ENCODE measurements at regions not wholly inside any gene's neighbourhood (a gene's known extent, or its start where the extent isn't known, plus 50 kb on each side); places are given as distances from the start of the nearest gene placed in this dataset.
A peak's percentile ranks its signal among the peaks of the same experiment; 100 is the strongest.

DNA sequence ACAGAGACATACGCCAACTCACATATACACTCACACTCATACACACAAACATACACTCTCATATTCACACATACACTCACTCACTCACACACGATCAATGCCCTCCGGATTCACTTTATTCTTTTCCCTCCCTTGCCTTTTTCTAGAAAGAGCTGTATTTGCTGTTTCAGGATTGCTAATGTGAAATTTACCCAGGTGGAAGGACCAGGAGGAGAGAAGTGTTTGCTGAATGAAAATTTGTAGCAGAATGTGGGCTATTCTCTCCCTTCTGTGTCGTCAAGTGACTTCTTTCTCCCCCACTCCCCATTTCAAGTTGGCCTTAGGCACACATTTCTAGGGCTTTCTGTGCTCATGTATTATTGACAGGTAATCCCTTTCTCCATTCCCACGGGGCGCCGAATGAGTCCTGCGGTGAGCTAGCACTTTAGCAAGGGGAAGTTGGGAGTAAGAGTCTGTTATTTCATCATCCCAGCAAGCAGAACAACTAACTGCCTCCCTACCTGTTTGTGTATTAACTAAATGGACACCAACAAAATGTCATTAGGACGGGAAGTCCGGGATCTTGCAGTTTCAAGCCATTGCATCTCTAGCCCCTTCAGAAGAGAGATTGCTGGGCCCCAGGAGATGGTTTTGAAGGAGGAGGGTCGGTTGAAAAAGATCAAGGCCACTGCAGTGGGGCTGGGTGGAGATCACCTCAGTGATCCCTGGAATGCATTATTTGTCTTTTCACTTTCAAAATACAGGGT lies 97.1 kb upstream of the TAF11L2 start:
- H3K9ac ChIP-seq (ENCODE audit: low read length) = peak overlapping the region; percentile 77
- 0 out of 2 replicates have a peak, but pooled peaks cover 7% of the 10 kb centered on the region for H3K27me3 ChIP-seq (ENCODE audit: control insufficient read depth, insufficient read depth, low read length)
- H3K4me3 ChIP-seq (ENCODE audit: low read depth, low read length) = peak overlapping the region; percentile 37
- peak overlapping the region; percentile 85 for H3K27ac ChIP-seq (ENCODE audit: low read depth, low read length)
- 0 out of 2 replicates have a peak, but pooled peaks cover 6% of the 10 kb centered on the region for H3K9me3 ChIP-seq (ENCODE audit: control insufficient read depth, insufficient read depth, low read depth, low read length)
- no peaks in the 10 kb centered on the region for H3K36me3 ChIP-seq (ENCODE audit: control insufficient read depth, insufficient read depth, low read length)
- H3K4me1 ChIP-seq (ENCODE audit: control insufficient read depth, insufficient read depth, low read length) = peaks cover 68% of the 10 kb centered on the region

DNA sequence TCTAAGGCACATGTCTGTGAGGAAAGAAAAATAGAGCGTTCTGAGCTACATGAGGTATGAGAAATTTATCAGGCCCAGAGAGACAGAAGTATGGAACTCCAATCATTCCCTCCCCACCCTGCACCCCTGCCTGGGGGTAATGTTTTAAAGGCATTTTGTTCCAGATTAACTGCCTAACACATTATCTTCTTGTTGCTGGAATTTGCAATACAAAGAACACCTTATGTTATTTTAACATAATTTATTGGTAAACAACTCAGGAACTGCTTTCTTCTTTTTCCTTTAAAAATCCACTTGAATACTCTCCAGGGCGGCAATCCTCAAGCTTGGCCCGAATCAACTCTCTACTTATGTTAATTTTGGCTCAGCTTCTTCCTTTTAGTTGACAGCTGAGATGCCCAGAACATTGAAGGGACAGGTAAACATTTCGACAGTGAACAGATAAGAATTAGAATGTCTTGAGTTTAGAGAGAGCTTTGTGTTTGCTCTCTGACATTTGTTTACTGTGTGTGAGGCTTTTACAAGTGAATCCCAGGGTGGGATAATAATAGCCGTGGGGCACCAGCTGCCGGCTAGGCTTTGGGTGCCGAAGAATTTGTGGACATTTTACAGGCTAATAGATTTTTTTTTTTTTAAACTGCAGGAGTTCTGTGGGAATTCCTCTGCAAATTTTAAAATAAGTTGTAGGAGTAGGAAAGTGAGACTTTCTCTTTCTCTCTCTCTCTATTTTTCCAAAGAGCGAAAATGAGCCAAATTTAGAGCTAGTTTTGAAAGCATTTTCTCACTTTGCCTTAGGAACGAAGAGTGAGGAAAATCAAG lies 96.4 kb upstream of the TAF11L2 start:
- peak overlapping the region; percentile 40 for H3K4me3 ChIP-seq (ENCODE audit: low read depth, low read length)
- no peaks in the 10 kb centered on the region for H3K36me3 ChIP-seq (ENCODE audit: control insufficient read depth, insufficient read depth, low read length)
- H3K27ac ChIP-seq (ENCODE audit: low read depth, low read length) = peak overlapping the region; percentile 85
- 0 out of 2 replicates have a peak, but pooled peaks cover 7% of the 10 kb centered on the region for H3K27me3 ChIP-seq (ENCODE audit: control insufficient read depth, insufficient read depth, low read length)
- 0 out of 2 replicates have a peak, but pooled peaks cover 4% of the 10 kb centered on the region for H3K9me3 ChIP-seq (ENCODE audit: control insufficient read depth, insufficient read depth, low read depth, low read length)
- H3K4me1 ChIP-seq (ENCODE audit: control insufficient read depth, insufficient read depth, low read length) = peaks cover 68% of the 10 kb centered on the region
- H3K9ac ChIP-seq (ENCODE audit: low read length) = peak overlapping the region; percentile 77

DNA sequence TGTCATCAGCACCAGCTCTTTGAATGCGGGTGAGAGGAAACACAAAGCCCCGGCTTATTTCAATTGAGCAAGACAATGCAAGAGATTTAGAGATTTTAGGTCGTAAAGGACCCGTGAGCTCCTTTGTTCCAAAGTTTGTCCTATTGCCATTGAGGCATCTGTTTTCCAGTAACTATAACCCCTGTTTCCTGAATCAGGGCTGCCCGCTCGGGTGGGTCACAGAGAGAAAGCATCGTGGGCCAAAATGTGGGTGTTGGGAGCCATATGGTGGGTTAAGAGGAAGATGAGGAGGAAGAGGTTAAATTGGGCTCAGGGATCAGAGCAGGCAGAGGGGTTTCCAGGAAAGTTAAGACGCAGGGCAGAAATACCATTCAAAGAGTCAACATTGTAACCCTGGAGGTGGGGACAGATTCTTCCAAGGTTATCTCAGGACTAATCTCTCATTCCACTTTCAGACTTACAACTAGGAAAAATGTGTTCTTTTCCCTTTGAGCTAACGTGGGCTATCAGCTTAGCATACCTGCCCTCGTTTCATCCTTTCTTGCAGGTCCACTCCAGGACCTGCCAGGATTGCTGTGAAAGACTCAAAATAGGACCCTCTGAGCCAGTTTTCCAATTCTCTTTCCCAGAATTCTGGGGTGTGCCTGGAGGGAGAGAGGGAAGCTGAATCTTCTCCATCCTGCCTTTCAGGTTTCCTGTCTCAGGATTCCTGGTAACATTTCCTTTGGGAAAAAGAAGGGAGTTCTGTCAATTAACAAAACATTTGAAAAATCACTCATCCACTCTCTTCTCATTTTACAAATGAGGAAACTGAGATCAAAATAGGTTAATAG lies 95.5 kb upstream of the TAF11L2 start:
- H3K4me3 ChIP-seq (ENCODE audit: low read depth, low read length) = peak overlapping the region; percentile 40
- H3K36me3 ChIP-seq (ENCODE audit: control insufficient read depth, insufficient read depth, low read length) = no peaks in the 10 kb centered on the region
- peak overlapping the region; percentile 77 for H3K9ac ChIP-seq (ENCODE audit: low read length)
- peak overlapping the region; percentile 85 for H3K27ac ChIP-seq (ENCODE audit: low read depth, low read length)
- H3K4me1 ChIP-seq (ENCODE audit: control insufficient read depth, insufficient read depth, low read length) = peaks cover 68% of the 10 kb centered on the region
- H3K9me3 ChIP-seq (ENCODE audit: control insufficient read depth, insufficient read depth, low read depth, low read length) = no peaks in the 10 kb centered on the region
- 0 out of 2 replicates have a peak, but pooled peaks cover 7% of the 10 kb centered on the region for H3K27me3 ChIP-seq (ENCODE audit: control insufficient read depth, insufficient read depth, low read length)

DNA sequence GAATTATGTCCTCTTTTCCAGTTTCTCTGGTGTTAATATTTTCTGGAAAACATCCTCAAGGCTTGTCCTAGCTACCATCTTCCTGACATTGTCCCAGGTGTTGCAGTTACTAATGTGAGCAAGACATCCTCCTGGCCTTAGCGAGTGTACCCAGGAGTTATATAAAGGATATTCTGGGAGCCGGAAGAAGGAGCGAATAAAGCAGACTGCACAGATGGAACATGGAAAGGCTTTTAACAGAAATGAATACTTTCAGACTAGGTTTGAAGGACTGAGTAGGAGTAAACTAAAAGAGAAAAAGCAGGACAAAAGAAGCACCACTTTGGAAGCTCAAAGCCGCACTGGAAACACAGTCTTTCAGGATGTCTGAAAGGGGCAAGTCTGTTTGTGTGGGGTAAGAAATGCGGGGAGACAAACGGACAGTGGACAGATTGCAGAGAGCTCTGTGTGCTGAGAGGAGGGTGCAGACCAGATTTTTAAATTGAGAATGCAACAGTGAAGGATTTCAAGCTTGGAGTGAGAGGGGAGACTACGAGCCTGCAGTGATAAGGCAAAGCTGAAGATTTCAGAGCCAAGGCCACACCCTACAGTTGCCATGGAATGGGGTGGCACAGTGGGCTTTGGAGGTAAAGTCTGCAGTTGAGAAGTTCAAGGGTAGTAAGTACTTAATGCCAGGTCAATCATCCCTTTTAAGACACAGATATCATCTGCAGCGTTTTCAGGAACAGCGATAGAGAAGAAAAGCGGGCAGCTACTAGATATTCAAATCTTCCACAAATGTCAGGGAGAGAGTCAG lies 94.1 kb upstream of the TAF11L2 start:
- Histone ChIP-seq H3K9ac (ENCODE audit: low read length) (no peak overlapping the region), H3K4me1 (ENCODE audit: control insufficient read depth, insufficient read depth, low read length) (peaks cover 56% of the 10 kb centered on the region), H3K27me3 (ENCODE audit: control insufficient read depth, insufficient read depth, low read length) (0 out of 2 replicates have a peak, but pooled peaks cover 7% of the 10 kb centered on the region), H3K27ac (ENCODE audit: low read depth, low read length) (no peak overlapping the region), H3K4me3 (ENCODE audit: low read depth, low read length) (no peak overlapping the region), H3K36me3 (ENCODE audit: control insufficient read depth, insufficient read depth, low read length) (no peaks in the 10 kb centered on the region), H3K9me3 (ENCODE audit: control insufficient read depth, insufficient read depth, low read depth, low read length) (no peaks in the 10 kb centered on the region)

DNA sequence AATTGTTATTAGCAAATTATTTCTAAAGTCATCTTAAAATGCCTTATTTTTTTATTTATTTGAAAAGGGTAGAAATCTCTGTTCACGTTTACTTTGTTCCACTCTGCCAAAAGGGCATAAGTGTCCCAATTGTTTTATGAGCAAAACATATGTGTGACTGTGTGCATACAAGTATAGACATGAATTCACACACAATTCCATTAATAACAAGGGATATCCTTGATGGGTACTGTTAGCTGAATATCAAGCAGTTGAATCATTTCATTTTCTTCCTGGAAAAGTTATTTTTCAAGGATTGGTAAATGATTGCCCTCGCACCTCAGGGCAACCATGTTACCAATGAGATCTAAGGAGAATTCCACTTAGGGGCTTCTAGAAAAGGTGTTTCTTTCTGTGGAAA lies 92.1 kb upstream of the TAF11L2 start:
- no peak overlapping the region for H3K4me3 ChIP-seq (ENCODE audit: low read depth, low read length)
- H3K27me3 ChIP-seq (ENCODE audit: control insufficient read depth, insufficient read depth, low read length) = 0 out of 2 replicates have a peak, but pooled peaks cover 7% of the 10 kb centered on the region
- no peak overlapping the region for H3K9ac ChIP-seq (ENCODE audit: low read length)
- peaks cover 38% of the 10 kb centered on the region for H3K4me1 ChIP-seq (ENCODE audit: control insufficient read depth, insufficient read depth, low read length)
- no peaks in the 10 kb centered on the region for H3K36me3 ChIP-seq (ENCODE audit: control insufficient read depth, insufficient read depth, low read length)
- no peak overlapping the region for H3K27ac ChIP-seq (ENCODE audit: low read depth, low read length)
- no peaks in the 10 kb centered on the region for H3K9me3 ChIP-seq (ENCODE audit: control insufficient read depth, insufficient read depth, low read depth, low read length)

DNA sequence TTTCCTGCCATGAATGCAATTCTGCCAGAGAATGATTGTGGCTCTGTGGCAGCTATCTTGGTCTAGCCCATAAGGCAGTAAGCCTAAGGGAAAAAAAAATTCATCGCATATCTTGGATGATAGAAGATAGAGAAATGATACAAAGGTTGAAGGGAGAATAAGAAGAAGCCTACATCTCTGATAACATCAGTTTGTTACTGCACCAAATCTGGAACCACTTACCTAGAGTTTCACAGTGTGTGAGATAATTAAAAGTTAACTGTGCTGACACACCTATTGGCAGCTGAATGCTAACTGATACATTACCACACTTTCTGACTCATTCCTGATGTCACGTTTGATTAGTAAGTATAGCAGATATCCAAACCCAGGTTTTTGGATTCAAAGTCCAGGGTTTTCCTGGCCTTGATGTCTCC lies 91.6 kb upstream of the TAF11L2 start:
- Histone ChIP-seq H3K9ac (ENCODE audit: low read length) (no peak overlapping the region), H3K9me3 (ENCODE audit: control insufficient read depth, insufficient read depth, low read depth, low read length) (no peaks in the 10 kb centered on the region), H3K36me3 (ENCODE audit: control insufficient read depth, insufficient read depth, low read length) (no peaks in the 10 kb centered on the region), H3K27ac (ENCODE audit: low read depth, low read length) (no peak overlapping the region), H3K27me3 (ENCODE audit: control insufficient read depth, insufficient read depth, low read length) (0 out of 2 replicates have a peak, but pooled peaks cover 7% of the 10 kb centered on the region), H3K4me3 (ENCODE audit: low read depth, low read length) (no peak overlapping the region), H3K4me1 (ENCODE audit: control insufficient read depth, insufficient read depth, low read length) (peaks cover 34% of the 10 kb centered on the region)

DNA sequence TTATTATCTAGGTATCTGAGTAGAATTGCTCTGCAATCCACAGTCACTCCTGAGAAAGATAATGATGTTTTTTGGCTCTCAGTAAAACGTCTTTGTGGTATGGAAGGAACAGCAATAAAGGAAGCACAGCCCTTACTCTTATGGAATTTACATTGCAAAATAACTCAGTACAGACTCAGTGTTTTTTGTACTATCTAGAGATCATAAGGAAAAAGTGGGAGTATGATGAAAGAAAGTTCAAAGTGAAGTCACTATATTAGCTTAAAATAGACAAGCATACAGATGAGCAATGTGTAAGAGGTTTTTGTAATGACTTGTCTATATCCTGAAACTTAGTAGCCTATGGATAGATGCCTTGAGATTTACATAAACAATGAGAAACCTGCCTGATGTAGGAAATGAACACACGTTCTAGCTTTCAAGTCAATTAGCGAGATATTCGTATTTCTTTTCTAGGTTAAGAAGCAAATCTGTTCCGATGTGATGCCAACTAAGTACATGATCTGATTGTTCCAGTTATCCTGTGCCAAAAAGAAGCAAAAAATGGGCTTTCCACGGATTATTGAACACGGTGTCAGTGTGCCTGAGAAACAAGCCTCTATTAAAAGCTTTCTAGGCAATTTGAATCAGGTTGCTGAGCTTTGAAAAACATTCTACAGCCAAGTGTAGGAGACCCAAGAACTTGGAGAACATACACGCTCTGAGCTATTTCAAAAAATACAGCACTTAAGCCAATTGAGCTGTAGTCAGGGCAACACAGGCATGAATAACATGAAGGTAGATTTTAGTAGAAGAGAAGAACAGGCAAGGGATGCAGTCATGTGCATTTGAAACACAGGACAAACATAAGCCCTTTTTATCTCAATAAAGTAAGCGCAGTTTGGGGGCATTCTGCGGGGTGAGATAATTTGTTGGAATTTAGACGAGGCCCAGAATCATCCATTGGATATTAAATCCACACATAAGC lies 86.3 kb upstream of the TAF11L2 start:
- no peaks in the 10 kb centered on the region for H3K27me3 ChIP-seq (ENCODE audit: control insufficient read depth, insufficient read depth, low read length)
- no peak overlapping the region for H3K9ac ChIP-seq (ENCODE audit: low read length)
- H3K9me3 ChIP-seq (ENCODE audit: control insufficient read depth, insufficient read depth, low read depth, low read length) = no peaks in the 10 kb centered on the region
- no peak overlapping the region for H3K27ac ChIP-seq (ENCODE audit: low read depth, low read length)
- H3K4me1 ChIP-seq (ENCODE audit: control insufficient read depth, insufficient read depth, low read length) = peaks cover 25% of the 10 kb centered on the region
- no peak overlapping the region for H3K4me3 ChIP-seq (ENCODE audit: low read depth, low read length)
- no peaks in the 10 kb centered on the region for H3K36me3 ChIP-seq (ENCODE audit: control insufficient read depth, insufficient read depth, low read length)

DNA sequence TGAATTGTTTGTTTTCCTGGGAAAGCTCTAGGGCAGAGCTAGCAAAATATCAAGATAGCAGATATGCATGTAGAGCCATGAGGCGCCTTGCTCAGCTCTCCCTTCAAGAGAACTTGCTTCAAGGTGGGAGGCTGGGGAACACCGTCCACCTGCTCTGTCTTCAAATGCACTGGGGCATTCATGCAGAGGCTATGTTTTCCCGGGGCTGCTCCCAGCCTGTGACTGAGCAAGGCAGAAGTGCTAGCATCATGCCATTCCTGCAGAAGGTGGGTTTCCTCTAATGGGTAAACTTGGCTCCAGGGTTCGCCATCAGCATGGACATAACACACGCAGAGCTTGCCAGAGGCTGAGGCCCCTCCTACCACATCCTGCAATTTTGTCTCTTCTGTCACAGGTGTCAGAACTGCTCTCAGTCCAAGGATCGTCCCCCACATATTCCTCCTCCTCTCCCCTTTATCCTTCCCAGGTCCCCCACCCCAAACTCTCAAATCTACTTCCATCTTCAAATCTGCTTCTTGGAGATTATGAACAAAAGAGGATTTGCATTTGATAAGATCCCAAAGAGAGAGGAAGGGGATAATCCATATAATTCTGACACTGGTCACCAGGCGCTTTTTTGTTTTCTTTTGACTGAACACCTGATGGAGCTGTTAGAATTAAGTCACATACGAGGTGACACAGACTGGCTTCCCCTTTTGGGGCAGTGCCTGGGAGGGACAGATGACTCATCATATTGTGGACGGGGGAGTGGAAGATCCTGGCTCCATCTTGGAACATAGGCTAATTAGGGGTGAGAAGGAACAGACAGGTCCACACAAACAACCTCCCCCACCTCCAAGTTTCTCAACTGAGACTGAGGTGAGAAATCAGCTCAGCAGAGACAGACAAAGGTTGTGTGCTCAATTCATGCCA lies 85.0 kb upstream of the TAF11L2 start:
- no peak overlapping the region for H3K9ac ChIP-seq (ENCODE audit: low read length)
- H3K27me3 ChIP-seq (ENCODE audit: control insufficient read depth, insufficient read depth, low read length) = no peaks in the 10 kb centered on the region
- H3K36me3 ChIP-seq (ENCODE audit: control insufficient read depth, insufficient read depth, low read length) = no peaks in the 10 kb centered on the region
- H3K4me3 ChIP-seq (ENCODE audit: low read depth, low read length) = no peak overlapping the region
- no peaks in the 10 kb centered on the region for H3K9me3 ChIP-seq (ENCODE audit: control insufficient read depth, insufficient read depth, low read depth, low read length)
- no peak overlapping the region for H3K27ac ChIP-seq (ENCODE audit: low read depth, low read length)
- H3K4me1 ChIP-seq (ENCODE audit: control insufficient read depth, insufficient read depth, low read length) = peaks cover 25% of the 10 kb centered on the region

DNA sequence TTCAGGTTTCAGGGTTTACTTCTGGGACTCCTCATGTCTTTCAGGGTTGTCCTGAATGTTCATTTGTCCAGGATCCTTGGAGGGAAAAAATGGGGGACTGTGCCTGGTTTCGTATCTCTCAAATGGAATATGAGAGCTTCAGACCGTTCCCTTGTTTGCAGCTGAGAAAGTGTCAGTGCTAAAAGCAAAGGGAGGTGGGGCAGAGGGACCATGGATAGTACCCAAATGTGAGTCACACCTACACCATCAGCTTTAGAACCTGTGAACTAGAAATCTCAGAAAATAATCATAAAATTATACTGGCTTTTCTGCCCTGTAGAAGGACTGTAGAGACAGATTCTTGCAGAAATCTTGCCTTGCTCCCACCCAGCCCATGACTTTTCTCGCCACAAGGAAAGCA lies 84.3 kb upstream of the TAF11L2 start:
- Histone ChIP-seq H3K4me3 (ENCODE audit: low read depth, low read length) (no peak overlapping the region), H3K4me1 (ENCODE audit: control insufficient read depth, insufficient read depth, low read length) (peaks cover 25% of the 10 kb centered on the region), H3K9me3 (ENCODE audit: control insufficient read depth, insufficient read depth, low read depth, low read length) (no peaks in the 10 kb centered on the region), H3K36me3 (ENCODE audit: control insufficient read depth, insufficient read depth, low read length) (no peaks in the 10 kb centered on the region), H3K27ac (ENCODE audit: low read depth, low read length) (no peak overlapping the region), H3K9ac (ENCODE audit: low read length) (no peak overlapping the region), H3K27me3 (ENCODE audit: control insufficient read depth, insufficient read depth, low read length) (no peaks in the 10 kb centered on the region)

Data from HUES6 (cell line).